NCI-H345 treated with DMSO at 0.1 percent for 48 hours (cell line): ENCODE measurements at regions not wholly inside any gene's neighbourhood (a gene's known extent, or its start where the extent isn't known, plus 50 kb on each side); places are given as distances from the start of the nearest gene placed in this dataset.

Experiments used
- DNase-seq: peaks from one replicate; lab custom pipeline; 2025; ENCODE audit not compliant: unreplicated experiment; lab: John Stamatoyannopoulos, UW

- DNase-seq, result no peak
Observed at GRCh38 chr13:39856714-39857113, 201.3 kb downstream of the COG6 start.

- no peak for DNase-seq
Observed at GRCh38 chr13:39858794-39859193, 203.3 kb downstream of the COG6 start.

GRCh38 chr13:39859898-39860297 lies 204.4 kb downstream of the COG6 start:
- DNase-seq, result no peak

- no peak for DNase-seq
Observed at GRCh38 chr13:39862900-39863299, 207.4 kb downstream of the COG6 start.

GRCh38 chr13:39864221-39864620 lies 208.8 kb downstream of the COG6 start:
- DNase-seq, result no peak

- no peak for DNase-seq
Observed at GRCh38 chr13:39866722-39867121, 211.3 kb downstream of the COG6 start.

GRCh38 chr13:39867807-39868206 lies 212.3 kb downstream of the COG6 start:
- DNase-seq, result peak; percentile 38

GRCh38 chr13:39870197-39870747 lies 214.8 kb downstream of the COG6 start:
- no peak for DNase-seq

GRCh38 chr13:39874331-39875053 lies 219.0 kb downstream of the COG6 start:
- DNase-seq, result no peak

GRCh38 chr13:39875111-39875987 lies 219.9 kb downstream of the COG6 start:
- DNase-seq, result no peak

GRCh38 chr13:39876258-39876657 lies 220.8 kb downstream of the COG6 start:
- DNase-seq, result no peak

GRCh38 chr13:39877134-39877533 lies 221.7 kb downstream of the COG6 start:
- no peak for DNase-seq

GRCh38 chr13:39879286-39880035 lies 224.0 kb downstream of the COG6 start:
- no peak for DNase-seq

- no peak for DNase-seq
Observed at GRCh38 chr13:39881383-39881782, 225.9 kb downstream of the COG6 start.

GRCh38 chr13:39881887-39882286 lies 226.4 kb downstream of the COG6 start:
- no peak for DNase-seq

- no peak for DNase-seq
Observed at GRCh38 chr13:39884166-39884565, 228.7 kb downstream of the COG6 start.

GRCh38 chr13:39886336-39886735 lies 230.9 kb downstream of the COG6 start:
- no peak for DNase-seq

- DNase-seq, result no peak
Observed at GRCh38 chr13:39887387-39887786, 231.9 kb downstream of the COG6 start.

- DNase-seq, result no peak
Observed at GRCh38 chr13:39888865-39889810, 233.7 kb downstream of the COG6 start.

GRCh38 chr13:39890537-39890936 lies 235.1 kb downstream of the COG6 start:
- no peak for DNase-seq
